Mesothelial cell of epicardium (in vitro differentiated cells): ENCODE measurements at regions not wholly inside any gene's neighbourhood (a gene's known extent, or its start where the extent isn't known, plus 50 kb on each side); places are given as distances from the start of the nearest gene placed in this dataset.

Experiments used
- DNase-seq, 2 experiments: peaks; one replicate each; pipeline ENCODE4 v3.0.0; 2021; ENCODE audit warnings: low spot score in 2 of 2; ENCODE audit not compliant: unreplicated experiment in 2 of 2
- H3K27ac Mint-ChIP-seq: 2 replicates; pipeline ENCODE4 v1.8.0; 2021; ENCODE audit warnings: mixed read lengths
- H3K27me3 Mint-ChIP-seq: 2 replicates; pipeline ENCODE4 v1.8.0; 2021; ENCODE audit warnings: low read depth, mixed read lengths
- H3K36me3 Mint-ChIP-seq: 2 replicates; pipeline ENCODE4 v1.8.0; 2021; ENCODE audit warnings: mixed read lengths
- H3K4me1 Mint-ChIP-seq: 2 replicates; pipeline ENCODE4 v1.8.0; 2021; ENCODE audit warnings: mixed read lengths
- H3K4me3 Mint-ChIP-seq: 2 replicates; pipeline ENCODE4 v1.8.0; 2021; ENCODE audit warnings: mild to moderate bottlenecking, moderate library complexity, mixed read lengths
- H3K9me3 Mint-ChIP-seq: 2 replicates; pipeline ENCODE4 v1.8.0; 2021; ENCODE audit warnings: mixed read lengths
- TF ChIP-seq, protein P1 (sequence below): fragments of 200-600 bp; sonication (generic); IDR thresholded peaks from one replicate; pipeline ENCODE4 v1.5.0; 2021; ENCODE audit warnings: antibody characterized with exemption; ENCODE audit not compliant: unreplicated experiment

DNA sequence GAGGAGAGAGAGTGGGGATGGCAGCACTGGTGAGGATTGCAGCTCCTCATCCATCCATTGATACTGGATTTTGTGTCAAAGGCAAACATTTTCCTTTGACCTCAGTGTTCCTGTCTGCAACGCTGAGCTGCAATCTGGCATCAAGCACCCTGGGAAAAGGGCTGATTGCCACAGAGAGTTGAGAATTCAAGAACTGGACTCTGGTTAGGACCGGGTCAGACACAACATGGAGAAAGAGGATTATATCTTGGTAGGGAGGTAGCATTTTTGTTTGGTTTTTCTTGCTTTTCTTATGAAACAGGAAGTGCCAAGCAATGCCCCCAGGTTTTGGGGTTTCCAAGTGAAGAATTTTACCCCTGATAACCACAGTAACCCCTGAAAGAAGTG, 81.9 kb upstream of the PKDCC start:
- peak overlapping the region; percentile 97 for H3K27ac Mint-ChIP-seq
- peaks cover 80% of the 10 kb centered on the region for H3K4me1 Mint-ChIP-seq
- H3K4me3 Mint-ChIP-seq = no peak overlapping the region
- H3K9me3 Mint-ChIP-seq = no peaks in the 10 kb centered on the region
- TF ChIP-seq, protein P1, sequence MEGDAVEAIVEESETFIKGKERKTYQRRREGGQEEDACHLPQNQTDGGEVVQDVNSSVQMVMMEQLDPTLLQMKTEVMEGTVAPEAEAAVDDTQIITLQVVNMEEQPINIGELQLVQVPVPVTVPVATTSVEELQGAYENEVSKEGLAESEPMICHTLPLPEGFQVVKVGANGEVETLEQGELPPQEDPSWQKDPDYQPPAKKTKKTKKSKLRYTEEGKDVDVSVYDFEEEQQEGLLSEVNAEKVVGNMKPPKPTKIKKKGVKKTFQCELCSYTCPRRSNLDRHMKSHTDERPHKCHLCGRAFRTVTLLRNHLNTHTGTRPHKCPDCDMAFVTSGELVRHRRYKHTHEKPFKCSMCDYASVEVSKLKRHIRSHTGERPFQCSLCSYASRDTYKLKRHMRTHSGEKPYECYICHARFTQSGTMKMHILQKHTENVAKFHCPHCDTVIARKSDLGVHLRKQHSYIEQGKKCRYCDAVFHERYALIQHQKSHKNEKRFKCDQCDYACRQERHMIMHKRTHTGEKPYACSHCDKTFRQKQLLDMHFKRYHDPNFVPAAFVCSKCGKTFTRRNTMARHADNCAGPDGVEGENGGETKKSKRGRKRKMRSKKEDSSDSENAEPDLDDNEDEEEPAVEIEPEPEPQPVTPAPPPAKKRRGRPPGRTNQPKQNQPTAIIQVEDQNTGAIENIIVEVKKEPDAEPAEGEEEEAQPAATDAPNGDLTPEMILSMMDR = no peak
- H3K36me3 Mint-ChIP-seq = no peaks in the 10 kb centered on the region
- H3K27me3 Mint-ChIP-seq = no peaks in the 10 kb centered on the region
- no peak for DNase-seq

DNA sequence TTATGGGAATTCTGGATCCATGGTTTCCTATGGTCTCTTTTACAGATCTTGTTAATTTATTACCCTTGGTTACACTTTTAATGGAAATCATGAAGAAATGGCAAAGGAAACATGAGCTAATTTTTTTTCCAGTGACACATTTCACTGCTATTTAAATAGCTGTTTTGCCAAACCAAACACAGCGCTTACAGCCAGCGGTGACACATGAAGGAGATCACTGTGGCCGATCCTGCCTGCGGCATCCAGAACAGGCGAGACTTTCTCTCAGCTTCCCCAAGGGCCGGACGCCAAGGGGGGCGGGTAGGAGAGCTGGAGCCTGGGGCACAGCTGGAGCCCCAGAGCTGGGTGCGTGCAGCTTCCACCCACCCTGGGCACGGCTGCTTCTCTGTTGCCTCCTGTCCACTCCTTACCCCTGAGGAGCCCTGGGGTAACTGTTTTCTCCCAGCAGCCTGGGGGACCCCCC, 81.4 kb upstream of the PKDCC start:
- no peaks in the 10 kb centered on the region for H3K9me3 Mint-ChIP-seq
- H3K27ac Mint-ChIP-seq = peak overlapping the region; percentile 79
- no peaks in the 10 kb centered on the region for H3K27me3 Mint-ChIP-seq
- no peaks in the 10 kb centered on the region for H3K36me3 Mint-ChIP-seq
- no peak for DNase-seq
- TF ChIP-seq, protein P1 = no peak
- H3K4me1 Mint-ChIP-seq = peaks cover 79% of the 10 kb centered on the region
- H3K4me3 Mint-ChIP-seq = no peak overlapping the region

DNA sequence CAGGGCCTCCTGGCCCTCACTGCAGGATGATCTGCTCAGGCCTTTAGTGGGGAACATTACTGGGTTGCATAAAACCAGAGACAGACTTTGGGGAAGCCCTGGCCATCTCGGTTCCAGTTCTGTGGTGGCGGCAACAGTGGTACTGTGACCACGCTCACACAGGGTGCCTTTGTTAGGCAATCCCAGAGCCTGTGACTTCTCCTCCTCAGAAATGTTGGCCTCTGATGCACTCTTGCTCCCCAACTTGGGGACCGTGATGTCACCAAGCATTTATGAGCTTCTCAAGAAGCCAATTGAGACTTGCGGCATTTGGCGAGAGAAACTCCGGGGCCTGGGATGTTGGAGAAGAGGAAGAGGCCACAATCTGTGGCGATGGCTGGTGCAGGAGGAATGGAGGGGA, 80.9 kb upstream of the PKDCC start:
- Mint-ChIP-seq H3K9me3 (no peaks in the 10 kb centered on the region), H3K4me3 (no peak overlapping the region), H3K27me3 (no peaks in the 10 kb centered on the region), H3K36me3 (no peaks in the 10 kb centered on the region), H3K4me1 (peaks cover 78% of the 10 kb centered on the region), H3K27ac (peak overlapping the region; percentile 65)
- TF ChIP-seq, protein P1 = no peak
- no peak for DNase-seq

DNA sequence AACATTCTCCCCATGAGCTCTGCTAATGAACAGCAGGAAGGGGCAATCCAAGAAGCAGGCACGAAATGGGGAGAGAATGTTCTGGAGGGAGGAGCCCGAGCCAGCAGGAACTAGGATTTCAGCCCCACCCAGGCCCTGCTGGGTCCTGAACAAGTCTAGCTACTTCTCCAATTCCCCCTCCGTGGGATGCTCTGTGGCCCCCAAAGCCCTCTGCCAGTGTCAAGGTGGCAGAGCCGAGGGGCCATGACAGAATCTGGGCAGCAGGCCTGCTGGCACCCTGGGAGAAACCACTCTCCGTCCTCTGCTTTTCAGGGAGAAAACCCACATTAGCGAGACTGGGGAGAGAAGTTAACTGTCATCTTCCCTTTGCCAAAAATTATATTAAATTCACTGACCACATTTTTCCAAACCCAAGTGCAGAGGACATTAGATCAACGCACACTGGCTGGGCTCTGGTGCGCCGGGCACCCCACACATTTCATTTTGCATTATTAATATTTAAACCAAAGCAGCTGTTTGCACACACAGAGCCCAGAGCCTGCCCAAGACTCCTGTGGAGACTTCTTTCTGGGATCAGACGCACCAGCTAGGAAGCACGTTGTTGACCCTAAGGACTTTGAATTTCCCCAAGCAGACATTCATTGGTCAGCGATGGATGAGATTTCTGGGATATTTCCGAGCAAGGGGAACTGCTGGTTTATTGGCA, 80.2 kb upstream of the PKDCC start:
- Mint-ChIP-seq H3K9me3 (no peaks in the 10 kb centered on the region), H3K27me3 (no peaks in the 10 kb centered on the region), H3K4me3 (no peak overlapping the region), H3K27ac (peak overlapping the region; percentile 65), H3K4me1 (peaks cover 71% of the 10 kb centered on the region), H3K36me3 (no peaks in the 10 kb centered on the region)
- no peak for DNase-seq
- TF ChIP-seq, protein P1 = no peak

DNA sequence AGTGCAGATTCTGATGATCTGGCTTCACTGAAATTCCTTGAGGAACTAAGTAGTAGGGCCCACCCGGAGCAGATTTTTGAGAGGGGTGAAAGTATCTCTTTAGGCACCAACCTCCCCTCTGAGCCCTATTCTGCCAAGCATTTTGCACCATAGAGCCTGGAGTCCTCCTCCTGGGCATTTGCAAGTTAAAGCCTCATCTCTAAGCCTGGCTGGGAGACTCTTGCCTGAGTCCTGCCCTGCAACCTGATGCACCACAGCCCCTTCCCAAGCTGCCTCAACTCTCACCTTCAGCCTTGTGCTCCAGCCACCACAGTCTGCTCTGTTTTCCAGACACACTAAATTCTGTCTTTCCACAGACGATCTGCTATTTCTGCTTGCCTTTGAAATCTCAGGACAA, 79.6 kb upstream of the PKDCC start:
- Mint-ChIP-seq H3K36me3 (no peaks in the 10 kb centered on the region), H3K27ac (peak overlapping the region; percentile 69), H3K9me3 (no peaks in the 10 kb centered on the region), H3K4me3 (no peak overlapping the region), H3K27me3 (no peaks in the 10 kb centered on the region), H3K4me1 (peaks cover 68% of the 10 kb centered on the region)
- TF ChIP-seq, protein P1 = no peak
- DNase-seq = no peak
